ENCODE measurements at regions not wholly inside any gene's neighbourhood (a gene's known extent, or its start where the extent isn't known, plus 50 kb on each side); places are given as distances from the start of the nearest gene placed in this dataset.

- Histone ChIP-seq H3K9ac (ENCODE audit: low read length in 5 of 5) (no peak overlapping the region), H3K36me3 (ENCODE audit: control insufficient read depth in 5 of 5, insufficient read depth in 5 of 5, low read length in 5 of 5) (no peaks in the 10 kb centered on the region), H3K4me1 (ENCODE audit: control insufficient read depth in 5 of 5, insufficient read depth in 5 of 5, low read length in 5 of 5) (no peaks in the 10 kb centered on the region), H3K27me3 (ENCODE audit: control insufficient read depth in 5 of 5, insufficient read depth in 4 of 5, low read length in 5 of 5) (no peaks in the 10 kb centered on the region), H3K27ac (ENCODE audit: low read depth, low read length) (no peak overlapping the region), H3K4me3 (ENCODE audit: low read depth in 1 of 5, low read length in 5 of 5) (no peak overlapping the region), H3K9me3 (ENCODE audit: control insufficient read depth in 5 of 5, low read length in 5 of 5) (no peaks in the 10 kb centered on the region)
These were observed 247.9 kb upstream of the HTR2A start for GRCh38 chr13:47144782-47145181.

- Histone ChIP-seq H3K4me1 (ENCODE audit: control insufficient read depth in 5 of 5, insufficient read depth in 5 of 5, low read length in 5 of 5) (no peaks in the 10 kb centered on the region), H3K9ac (ENCODE audit: low read length in 5 of 5) (no peak overlapping the region)
These were observed 245.3 kb upstream of the HTR2A start for GRCh38 chr13:47142105-47142504.

GRCh38 chr13:47139519-47139918 is 242.7 kb upstream of the HTR2A start:
- Histone ChIP-seq H3K9me3 (ENCODE audit: control insufficient read depth in 5 of 5, low read length in 5 of 5) (no peaks in the 10 kb centered on the region), H3K36me3 (ENCODE audit: control insufficient read depth in 5 of 5, insufficient read depth in 5 of 5, low read length in 5 of 5) (no peaks in the 10 kb centered on the region), H3K27me3 (ENCODE audit: control insufficient read depth in 5 of 5, insufficient read depth in 4 of 5, low read length in 5 of 5) (no peaks in the 10 kb centered on the region), H3K4me3 (ENCODE audit: low read depth in 1 of 5, low read length in 5 of 5) (no peak overlapping the region), H3K27ac (ENCODE audit: low read depth, low read length) (no peak overlapping the region), H3K4me1 (ENCODE audit: control insufficient read depth in 5 of 5, insufficient read depth in 5 of 5, low read length in 5 of 5) (no peaks in the 10 kb centered on the region), H3K9ac (ENCODE audit: low read length in 5 of 5) (no peak overlapping the region)

More at GRCh38 chr13:47142105-47142504, 245.3 kb upstream of the HTR2A start:
- H3K9me3 ChIP-seq (ENCODE audit: control insufficient read depth in 5 of 5, low read length in 5 of 5) = no peaks in the 10 kb centered on the region
- no peak overlapping the region for H3K4me3 ChIP-seq (ENCODE audit: low read depth in 1 of 5, low read length in 5 of 5)
- no peaks in the 10 kb centered on the region for H3K27me3 ChIP-seq (ENCODE audit: control insufficient read depth in 5 of 5, insufficient read depth in 4 of 5, low read length in 5 of 5)
- no peaks in the 10 kb centered on the region for H3K36me3 ChIP-seq (ENCODE audit: control insufficient read depth in 5 of 5, insufficient read depth in 5 of 5, low read length in 5 of 5)
- no peak overlapping the region for H3K27ac ChIP-seq (ENCODE audit: low read depth, low read length)

DNA sequence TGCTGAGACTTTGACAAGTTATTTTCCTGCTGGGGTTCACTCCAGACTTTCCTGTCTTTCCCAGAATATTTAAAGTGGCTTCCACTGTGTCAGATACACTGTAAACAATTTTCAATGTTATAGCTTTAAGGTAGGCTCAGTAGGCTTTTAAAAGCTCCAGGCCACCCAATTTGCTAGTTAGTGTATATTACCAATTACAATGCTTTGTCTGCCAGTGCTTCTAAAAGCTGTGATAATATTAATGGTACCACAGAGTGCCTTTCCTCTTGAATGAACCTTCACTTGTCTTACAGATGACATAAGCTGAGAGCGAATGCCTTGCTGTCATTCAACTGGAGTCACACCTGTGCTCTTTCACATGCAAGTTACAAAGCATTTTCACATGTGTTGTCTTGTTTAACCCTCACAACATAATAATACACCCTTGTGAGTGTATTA is 239.7 kb upstream of the HTR2A start:
- Histone ChIP-seq H3K4me1 (ENCODE audit: control insufficient read depth in 5 of 5, insufficient read depth in 5 of 5, low read length in 5 of 5) (no peaks in the 10 kb centered on the region), H3K9ac (ENCODE audit: low read length in 5 of 5) (no peak overlapping the region), H3K4me3 (ENCODE audit: low read depth in 1 of 5, low read length in 5 of 5) (no peak overlapping the region), H3K36me3 (ENCODE audit: control insufficient read depth in 5 of 5, insufficient read depth in 5 of 5, low read length in 5 of 5) (no peaks in the 10 kb centered on the region), H3K27ac (ENCODE audit: low read depth, low read length) (no peak overlapping the region), H3K9me3 (ENCODE audit: control insufficient read depth in 5 of 5, low read length in 5 of 5) (no peaks in the 10 kb centered on the region), H3K27me3 (ENCODE audit: control insufficient read depth in 5 of 5, insufficient read depth in 4 of 5, low read length in 5 of 5) (no peaks in the 10 kb centered on the region)

- no peaks in the 10 kb centered on the region for H3K4me1 ChIP-seq (ENCODE audit: control insufficient read depth in 5 of 5, insufficient read depth in 5 of 5, low read length in 5 of 5)
- H3K27ac ChIP-seq (ENCODE audit: low read depth, low read length) = no peak overlapping the region
- H3K9me3 ChIP-seq (ENCODE audit: control insufficient read depth in 5 of 5, low read length in 5 of 5) = no peaks in the 10 kb centered on the region
- H3K27me3 ChIP-seq (ENCODE audit: control insufficient read depth in 5 of 5, insufficient read depth in 4 of 5, low read length in 5 of 5) = no peaks in the 10 kb centered on the region
- no peaks in the 10 kb centered on the region for H3K36me3 ChIP-seq (ENCODE audit: control insufficient read depth in 5 of 5, insufficient read depth in 5 of 5, low read length in 5 of 5)
- no peak overlapping the region for H3K9ac ChIP-seq (ENCODE audit: low read length in 5 of 5)
- no peak overlapping the region for H3K4me3 ChIP-seq (ENCODE audit: low read depth in 1 of 5, low read length in 5 of 5)
These were observed 239.1 kb upstream of the HTR2A start for GRCh38 chr13:47135800-47136503.

GRCh38 chr13:47134939-47135489 is 238.2 kb upstream of the HTR2A start:
- no peaks in the 10 kb centered on the region for H3K4me1 ChIP-seq (ENCODE audit: control insufficient read depth in 5 of 5, insufficient read depth in 5 of 5, low read length in 5 of 5)
- no peaks in the 10 kb centered on the region for H3K27me3 ChIP-seq (ENCODE audit: control insufficient read depth in 5 of 5, insufficient read depth in 4 of 5, low read length in 5 of 5)
- H3K9me3 ChIP-seq (ENCODE audit: control insufficient read depth in 5 of 5, low read length in 5 of 5) = no peaks in the 10 kb centered on the region
- no peak overlapping the region for H3K9ac ChIP-seq (ENCODE audit: low read length in 5 of 5)
- no peak overlapping the region for H3K4me3 ChIP-seq (ENCODE audit: low read depth in 1 of 5, low read length in 5 of 5)
- H3K36me3 ChIP-seq (ENCODE audit: control insufficient read depth in 5 of 5, insufficient read depth in 5 of 5, low read length in 5 of 5) = no peaks in the 10 kb centered on the region
- H3K27ac ChIP-seq (ENCODE audit: low read depth, low read length) = no peak overlapping the region

DNA sequence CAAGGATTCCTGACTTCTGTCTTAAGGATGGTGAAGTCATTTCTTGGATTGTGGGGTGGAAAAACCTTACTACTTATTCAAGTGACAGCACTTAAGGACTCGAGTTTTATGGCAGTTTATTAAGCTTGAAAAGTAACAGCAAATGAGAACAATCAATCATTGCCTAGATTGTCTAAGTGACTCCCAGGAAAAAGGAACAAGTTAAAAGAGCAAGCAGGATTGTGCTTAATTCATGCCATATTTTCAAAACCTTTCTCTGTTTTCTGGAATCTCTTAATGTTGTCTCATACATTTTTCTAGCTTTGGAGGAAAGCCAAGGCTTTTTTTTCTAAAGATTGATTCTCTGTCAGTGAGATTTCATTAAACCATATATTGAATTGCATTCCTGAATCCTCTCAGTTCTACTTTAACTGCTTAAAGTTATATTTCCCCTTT is 236.2 kb upstream of the HTR2A start:
- Histone ChIP-seq H3K4me3 (ENCODE audit: low read depth in 1 of 5, low read length in 5 of 5) (no peak overlapping the region), H3K4me1 (ENCODE audit: control insufficient read depth in 5 of 5, insufficient read depth in 5 of 5, low read length in 5 of 5) (no peaks in the 10 kb centered on the region), H3K27ac (ENCODE audit: low read depth, low read length) (no peak overlapping the region), H3K36me3 (ENCODE audit: control insufficient read depth in 5 of 5, insufficient read depth in 5 of 5, low read length in 5 of 5) (no peaks in the 10 kb centered on the region), H3K9ac (ENCODE audit: low read length in 5 of 5) (no peak overlapping the region), H3K9me3 (ENCODE audit: control insufficient read depth in 5 of 5, low read length in 5 of 5) (no peaks in the 10 kb centered on the region), H3K27me3 (ENCODE audit: control insufficient read depth in 5 of 5, insufficient read depth in 4 of 5, low read length in 5 of 5) (no peaks in the 10 kb centered on the region)

DNA sequence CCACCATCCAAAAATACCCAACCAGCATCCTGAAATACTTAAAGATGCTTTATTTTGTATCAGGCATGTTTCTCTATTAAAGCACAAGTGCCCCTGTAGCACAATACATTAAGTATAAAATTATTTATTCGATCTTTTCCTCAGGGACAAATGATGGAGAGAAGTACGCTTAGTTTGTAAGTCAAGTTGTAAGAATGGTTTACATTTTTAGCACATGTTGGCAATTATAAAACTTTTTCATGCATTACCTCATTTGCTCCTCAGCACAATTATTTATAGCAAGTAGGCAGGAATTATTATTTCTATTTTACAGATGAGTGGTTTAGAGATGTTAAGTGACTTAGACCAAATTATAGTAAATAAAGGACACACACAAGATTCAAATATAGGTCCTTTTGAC is 232.6 kb upstream of the HTR2A start:
- H3K4me1 ChIP-seq (ENCODE audit: control insufficient read depth in 5 of 5, insufficient read depth in 5 of 5, low read length in 5 of 5) = no peaks in the 10 kb centered on the region
- H3K27ac ChIP-seq (ENCODE audit: low read depth, low read length) = no peak overlapping the region
- H3K27me3 ChIP-seq (ENCODE audit: control insufficient read depth in 5 of 5, insufficient read depth in 4 of 5, low read length in 5 of 5) = no peaks in the 10 kb centered on the region
- H3K9me3 ChIP-seq (ENCODE audit: control insufficient read depth in 5 of 5, low read length in 5 of 5) = peaks cover 0 to 2% (median 0%) of the 10 kb centered on the region in 5 donors
- H3K4me3 ChIP-seq (ENCODE audit: low read depth in 1 of 5, low read length in 5 of 5) = no peak overlapping the region
- H3K9ac ChIP-seq (ENCODE audit: low read length in 5 of 5) = no peak overlapping the region
- H3K36me3 ChIP-seq (ENCODE audit: control insufficient read depth in 5 of 5, insufficient read depth in 5 of 5, low read length in 5 of 5) = no peaks in the 10 kb centered on the region

GRCh38 chr13:47126432-47126831 is 229.6 kb upstream of the HTR2A start:
- Histone ChIP-seq H3K4me3 (ENCODE audit: low read depth in 1 of 5, low read length in 5 of 5) (no peak overlapping the region), H3K36me3 (ENCODE audit: control insufficient read depth in 5 of 5, insufficient read depth in 5 of 5, low read length in 5 of 5) (no peaks in the 10 kb centered on the region), H3K9me3 (ENCODE audit: control insufficient read depth in 5 of 5, low read length in 5 of 5) (peaks cover 0 to 6% (median 0%) of the 10 kb centered on the region in 5 donors), H3K27me3 (ENCODE audit: control insufficient read depth in 5 of 5, insufficient read depth in 4 of 5, low read length in 5 of 5) (no peaks in the 10 kb centered on the region), H3K27ac (ENCODE audit: low read depth, low read length) (no peak overlapping the region), H3K4me1 (ENCODE audit: control insufficient read depth in 5 of 5, insufficient read depth in 5 of 5, low read length in 5 of 5) (no peaks in the 10 kb centered on the region), H3K9ac (ENCODE audit: low read length in 5 of 5) (no peak overlapping the region)

DNA sequence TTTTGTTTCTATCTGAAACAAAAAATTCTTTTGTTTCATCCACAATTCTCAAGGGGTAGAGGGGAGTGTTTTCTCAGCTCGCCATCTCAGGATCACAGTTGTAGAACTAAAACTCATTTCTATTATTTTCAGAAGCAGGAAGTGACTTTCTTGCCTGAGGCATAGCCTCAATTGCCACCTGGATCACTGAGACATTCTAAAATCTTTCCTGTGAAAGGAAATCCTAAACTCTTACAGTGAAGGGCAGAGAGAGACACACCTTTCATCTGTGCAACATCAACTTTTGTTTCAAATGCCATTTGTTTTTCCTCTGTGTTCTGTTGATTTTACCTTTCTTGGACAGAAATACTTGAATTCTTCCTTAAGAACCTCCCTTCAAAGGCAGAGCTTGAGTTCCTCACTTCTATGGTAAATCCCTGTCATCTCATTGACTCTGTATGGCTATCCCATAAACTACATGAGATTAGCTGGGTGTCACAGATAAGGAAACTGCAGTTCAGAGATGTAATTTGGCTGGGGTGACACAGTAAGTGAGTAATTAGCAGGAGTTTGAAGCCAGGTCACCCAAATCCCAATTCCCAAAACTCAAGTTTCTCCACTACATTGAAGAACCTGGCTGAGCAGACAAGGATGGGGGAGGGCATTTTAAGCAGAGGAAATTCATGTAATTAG is 224.4 kb upstream of the HTR2A start:
- no peaks in the 10 kb centered on the region for H3K36me3 ChIP-seq (ENCODE audit: control insufficient read depth in 5 of 5, insufficient read depth in 5 of 5, low read length in 5 of 5)

More for the DNA sequence above, 224.4 kb upstream of the HTR2A start:
- Histone ChIP-seq H3K27me3 (ENCODE audit: control insufficient read depth in 5 of 5, insufficient read depth in 4 of 5, low read length in 5 of 5) (no peaks in the 10 kb centered on the region), H3K27ac (ENCODE audit: low read depth, low read length) (no peak overlapping the region), H3K4me3 (ENCODE audit: low read depth in 1 of 5, low read length in 5 of 5) (no peak overlapping the region), H3K9me3 (ENCODE audit: control insufficient read depth in 5 of 5, low read length in 5 of 5) (peaks cover 0 to 6% (median 0%) of the 10 kb centered on the region in 5 donors), H3K9ac (ENCODE audit: low read length in 5 of 5) (no peak overlapping the region), H3K4me1 (ENCODE audit: control insufficient read depth in 5 of 5, insufficient read depth in 5 of 5, low read length in 5 of 5) (no peaks in the 10 kb centered on the region)

Data from subcutaneous abdominal adipose tissue (tissue), 5 donors.